ENCODE measurements at regions not wholly inside any gene's neighbourhood (a gene's known extent, or its start where the extent isn't known, plus 50 kb on each side); places are given as distances from the start of the nearest gene placed in this dataset.

DNA sequence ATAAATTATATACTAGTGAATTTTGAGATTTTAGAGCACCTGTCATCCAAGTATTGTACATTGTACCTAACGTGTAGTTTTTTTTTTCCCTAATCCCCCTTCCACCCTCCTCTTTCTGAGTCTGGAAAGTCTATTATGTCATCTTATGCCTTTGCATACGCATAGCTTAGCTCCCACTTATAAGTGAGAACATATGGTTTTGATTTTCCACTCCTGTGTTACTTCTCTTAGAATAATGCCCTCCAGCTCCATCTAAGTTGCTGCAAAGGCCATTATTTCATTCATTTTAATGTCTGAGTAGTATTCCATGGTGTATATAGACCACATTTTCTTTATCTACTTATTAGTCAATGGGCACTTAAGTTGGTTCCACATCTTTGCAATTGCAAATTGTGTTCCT is 177.0 kb upstream of the C16orf82 start:
- Histone ChIP-seq H4K20me1 (ENCODE audit: control insufficient read depth, insufficient read depth) (no peaks in the 10 kb centered on the region), H3K79me2 (ENCODE audit: control insufficient read depth, insufficient read depth, low read length) (no peaks in the 10 kb centered on the region), H2AFZ (ENCODE audit: control insufficient read depth, low read depth, low read length) (no peak overlapping the region), H3K27me3 (replicated peaks in 1 of 2; ENCODE audit: control insufficient read depth in 2 of 2, insufficient read depth in 2 of 2, low read length in 1 of 2) (no peaks in the 10 kb centered on the region), H3K4me1 (ENCODE audit: control insufficient read depth, insufficient read depth, low read length) (no peaks in the 10 kb centered on the region), H3K27ac (ENCODE audit: control insufficient read depth, insufficient read depth) (no peak overlapping the region), H3K9me3 (replicated peaks; ENCODE audit: control insufficient read depth, insufficient read depth, low read length) (no peaks in the 10 kb centered on the region), H3K36me3 (ENCODE audit: control insufficient read depth in 2 of 2, insufficient read depth in 2 of 2, low read length in 1 of 2) (no peaks in the 10 kb centered on the region), H3K4me3 (no peak overlapping the region), H3K4me2 (ENCODE audit: control insufficient read depth, insufficient read depth) (no peak overlapping the region), H3K9ac (ENCODE audit: control insufficient read depth, insufficient read depth, low read length) (no peak overlapping the region)
- no peak for ATAC-seq
- RAD21 ChIA-PET (ENCODE audit: unreplicated experiment): no interaction called here
- POLR2A ChIA-PET: no interaction called here
- intact Hi-C loops (cut with micrococcal nuclease; ENCODE audit: unreplicated experiment) (no loop called here), in situ Hi-C loops (cut with MboI) (no loop called here)
- FAIRE-seq: no peak
- CTCF ChIA-PET: no interaction called here
- no TSS peak for BruUV-seq (replicated peaks)
- SMC1A ChIA-PET (ENCODE audit: uncharacterized antibody, unreplicated experiment): no interaction called here
- WGBS (ENCODE audit: insufficient coverage, insufficient replicate concordance, low lambda C conversion rate, missing lambda C conversion rate): 9% methylated on average over 2 of the region's 2 CpGs
- DNase-seq (ENCODE audit: low read depth, low spot score): no peak
- TF ChIP-seq MXI1 (IDR thresholded peaks at IDR 0.05; ENCODE audit: low read depth, low read length) (no peak), BHLHE40 (IDR thresholded peaks at IDR 0.05; ENCODE audit: borderline replicate concordance in 1 of 2, low read depth in 2 of 2, low read length in 1 of 2) (no peak), STAT3 (IDR thresholded peaks at IDR 0.05; ENCODE audit: low read depth, low read length) (no peak), IRF4 (IDR thresholded peaks at IDR 0.05; ENCODE audit: low read depth, low read length) (no peak), NR2C2 (IDR thresholded peaks at IDR 0.05; ENCODE audit: borderline replicate concordance, control insufficient read depth, insufficient read length, low read depth) (no peak), RAD21 (IDR thresholded peaks at IDR 0.05; ENCODE audit: insufficient read depth, low read depth, low read length) (no peak), ESRRA (IDR thresholded peaks at IDR 0.05; ENCODE audit: low read length) (no peak), HCFC1 (IDR thresholded peaks at IDR 0.05; ENCODE audit: low read length) (no peak), MEF2B (IDR thresholded peaks at IDR 0.05; ENCODE audit: partially characterized antibody, poor library complexity, severe bottlenecking) (no peak), CEBPB (IDR thresholded peaks at IDR 0.05; ENCODE audit: borderline replicate concordance in 1 of 2, low read depth in 2 of 2, low read length in 2 of 2) (no peak)
- TF ChIP-seq, protein P1, sequence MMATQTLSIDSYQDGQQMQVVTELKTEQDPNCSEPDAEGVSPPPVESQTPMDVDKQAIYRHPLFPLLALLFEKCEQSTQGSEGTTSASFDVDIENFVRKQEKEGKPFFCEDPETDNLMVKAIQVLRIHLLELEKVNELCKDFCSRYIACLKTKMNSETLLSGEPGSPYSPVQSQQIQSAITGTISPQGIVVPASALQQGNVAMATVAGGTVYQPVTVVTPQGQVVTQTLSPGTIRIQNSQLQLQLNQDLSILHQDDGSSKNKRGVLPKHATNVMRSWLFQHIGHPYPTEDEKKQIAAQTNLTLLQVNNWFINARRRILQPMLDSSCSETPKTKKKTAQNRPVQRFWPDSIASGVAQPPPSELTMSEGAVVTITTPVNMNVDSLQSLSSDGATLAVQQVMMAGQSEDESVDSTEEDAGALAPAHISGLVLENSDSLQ (IDR thresholded peaks at IDR 0.05): no peak
- TF ChIP-seq, protein P2, sequence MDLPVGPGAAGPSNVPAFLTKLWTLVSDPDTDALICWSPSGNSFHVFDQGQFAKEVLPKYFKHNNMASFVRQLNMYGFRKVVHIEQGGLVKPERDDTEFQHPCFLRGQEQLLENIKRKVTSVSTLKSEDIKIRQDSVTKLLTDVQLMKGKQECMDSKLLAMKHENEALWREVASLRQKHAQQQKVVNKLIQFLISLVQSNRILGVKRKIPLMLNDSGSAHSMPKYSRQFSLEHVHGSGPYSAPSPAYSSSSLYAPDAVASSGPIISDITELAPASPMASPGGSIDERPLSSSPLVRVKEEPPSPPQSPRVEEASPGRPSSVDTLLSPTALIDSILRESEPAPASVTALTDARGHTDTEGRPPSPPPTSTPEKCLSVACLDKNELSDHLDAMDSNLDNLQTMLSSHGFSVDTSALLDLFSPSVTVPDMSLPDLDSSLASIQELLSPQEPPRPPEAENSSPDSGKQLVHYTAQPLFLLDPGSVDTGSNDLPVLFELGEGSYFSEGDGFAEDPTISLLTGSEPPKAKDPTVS (IDR thresholded peaks at IDR 0.05; ENCODE audit: low read depth, low read length): no peak
- TF ChIP-seq, protein P3, sequence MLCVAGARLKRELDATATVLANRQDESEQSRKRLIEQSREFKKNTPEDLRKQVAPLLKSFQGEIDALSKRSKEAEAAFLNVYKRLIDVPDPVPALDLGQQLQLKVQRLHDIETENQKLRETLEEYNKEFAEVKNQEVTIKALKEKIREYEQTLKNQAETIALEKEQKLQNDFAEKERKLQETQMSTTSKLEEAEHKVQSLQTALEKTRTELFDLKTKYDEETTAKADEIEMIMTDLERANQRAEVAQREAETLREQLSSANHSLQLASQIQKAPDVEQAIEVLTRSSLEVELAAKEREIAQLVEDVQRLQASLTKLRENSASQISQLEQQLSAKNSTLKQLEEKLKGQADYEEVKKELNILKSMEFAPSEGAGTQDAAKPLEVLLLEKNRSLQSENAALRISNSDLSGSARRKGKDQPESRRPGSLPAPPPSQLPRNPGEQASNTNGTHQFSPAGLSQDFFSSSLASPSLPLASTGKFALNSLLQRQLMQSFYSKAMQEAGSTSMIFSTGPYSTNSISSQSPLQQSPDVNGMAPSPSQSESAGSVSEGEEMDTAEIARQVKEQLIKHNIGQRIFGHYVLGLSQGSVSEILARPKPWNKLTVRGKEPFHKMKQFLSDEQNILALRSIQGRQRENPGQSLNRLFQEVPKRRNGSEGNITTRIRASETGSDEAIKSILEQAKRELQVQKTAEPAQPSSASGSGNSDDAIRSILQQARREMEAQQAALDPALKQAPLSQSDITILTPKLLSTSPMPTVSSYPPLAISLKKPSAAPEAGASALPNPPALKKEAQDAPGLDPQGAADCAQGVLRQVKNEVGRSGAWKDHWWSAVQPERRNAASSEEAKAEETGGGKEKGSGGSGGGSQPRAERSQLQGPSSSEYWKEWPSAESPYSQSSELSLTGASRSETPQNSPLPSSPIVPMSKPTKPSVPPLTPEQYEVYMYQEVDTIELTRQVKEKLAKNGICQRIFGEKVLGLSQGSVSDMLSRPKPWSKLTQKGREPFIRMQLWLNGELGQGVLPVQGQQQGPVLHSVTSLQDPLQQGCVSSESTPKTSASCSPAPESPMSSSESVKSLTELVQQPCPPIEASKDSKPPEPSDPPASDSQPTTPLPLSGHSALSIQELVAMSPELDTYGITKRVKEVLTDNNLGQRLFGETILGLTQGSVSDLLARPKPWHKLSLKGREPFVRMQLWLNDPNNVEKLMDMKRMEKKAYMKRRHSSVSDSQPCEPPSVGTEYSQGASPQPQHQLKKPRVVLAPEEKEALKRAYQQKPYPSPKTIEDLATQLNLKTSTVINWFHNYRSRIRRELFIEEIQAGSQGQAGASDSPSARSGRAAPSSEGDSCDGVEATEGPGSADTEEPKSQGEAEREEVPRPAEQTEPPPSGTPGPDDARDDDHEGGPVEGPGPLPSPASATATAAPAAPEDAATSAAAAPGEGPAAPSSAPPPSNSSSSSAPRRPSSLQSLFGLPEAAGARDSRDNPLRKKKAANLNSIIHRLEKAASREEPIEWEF (IDR thresholded peaks at IDR 0.05; ENCODE audit: insufficient replicate concordance, low read depth, low read length): no peak
- TF ChIP-seq, protein P4, sequence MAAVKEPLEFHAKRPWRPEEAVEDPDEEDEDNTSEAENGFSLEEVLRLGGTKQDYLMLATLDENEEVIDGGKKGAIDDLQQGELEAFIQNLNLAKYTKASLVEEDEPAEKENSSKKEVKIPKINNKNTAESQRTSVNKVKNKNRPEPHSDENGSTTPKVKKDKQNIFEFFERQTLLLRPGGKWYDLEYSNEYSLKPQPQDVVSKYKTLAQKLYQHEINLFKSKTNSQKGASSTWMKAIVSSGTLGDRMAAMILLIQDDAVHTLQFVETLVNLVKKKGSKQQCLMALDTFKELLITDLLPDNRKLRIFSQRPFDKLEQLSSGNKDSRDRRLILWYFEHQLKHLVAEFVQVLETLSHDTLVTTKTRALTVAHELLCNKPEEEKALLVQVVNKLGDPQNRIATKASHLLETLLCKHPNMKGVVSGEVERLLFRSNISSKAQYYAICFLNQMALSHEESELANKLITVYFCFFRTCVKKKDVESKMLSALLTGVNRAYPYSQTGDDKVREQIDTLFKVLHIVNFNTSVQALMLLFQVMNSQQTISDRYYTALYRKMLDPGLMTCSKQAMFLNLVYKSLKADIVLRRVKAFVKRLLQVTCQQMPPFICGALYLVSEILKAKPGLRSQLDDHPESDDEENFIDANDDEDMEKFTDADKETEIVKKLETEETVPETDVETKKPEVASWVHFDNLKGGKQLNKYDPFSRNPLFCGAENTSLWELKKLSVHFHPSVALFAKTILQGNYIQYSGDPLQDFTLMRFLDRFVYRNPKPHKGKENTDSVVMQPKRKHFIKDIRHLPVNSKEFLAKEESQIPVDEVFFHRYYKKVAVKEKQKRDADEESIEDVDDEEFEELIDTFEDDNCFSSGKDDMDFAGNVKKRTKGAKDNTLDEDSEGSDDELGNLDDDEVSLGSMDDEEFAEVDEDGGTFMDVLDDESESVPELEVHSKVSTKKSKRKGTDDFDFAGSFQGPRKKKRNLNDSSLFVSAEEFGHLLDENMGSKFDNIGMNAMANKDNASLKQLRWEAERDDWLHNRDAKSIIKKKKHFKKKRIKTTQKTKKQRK (IDR thresholded peaks at IDR 0.05; ENCODE audit: low read depth, low read length): no peak

All from GM12878 (cell line).